HCT116 (cell line): ENCODE measurements at regions not wholly inside any gene's neighbourhood (a gene's known extent, or its start where the extent isn't known, plus 50 kb on each side); places are given as distances from the start of the nearest gene placed in this dataset.
"Not testable (repeated sequence)": the region's sequence is repeated elsewhere in the genome, so short reads cannot be mapped to it uniquely, and the experiment has no call there.

Source experiments
- EGR1 ChIP-seq: IDR thresholded peaks from 2 replicates; pipeline ENCODE4 v1.6.1; 2012; ENCODE audit warnings: low read depth
- ELF1 ChIP-seq: IDR thresholded peaks from 2 replicates; pipeline ENCODE4 v1.6.1; 2012; ENCODE audit warnings: low read depth, borderline replicate concordance
- EZH2 ChIP-seq: fragments of 200-600 bp; sonication (generic); IDR thresholded peaks from 2 replicates; pipeline ENCODE4 v1.6.1; 2017; ENCODE audit warnings: antibody characterized with exemption, mixed run types
- POLR2A ChIP-seq: IDR thresholded peaks from 2 replicates; pipeline ENCODE4 v1.7.0; 2011; ENCODE audit warnings: borderline replicate concordance; ENCODE audit not compliant: insufficient read depth, insufficient read length; ENCODE audit errors: extremely low read depth
- POLR2AphosphoS5 ChIP-seq: IDR thresholded peaks from 2 replicates; pipeline ENCODE4 v1.6.1; 2011; ENCODE audit warnings: mild to moderate bottlenecking, low read depth, low read length, moderate library complexity
- ZNF274 ChIP-seq: fragments of 200-500 bp; sonication (Bioruptor generic); IDR thresholded peaks from 2 replicates; pipeline ENCODE4 v1.6.1; 2014; ENCODE audit warnings: mild to moderate bottlenecking, low read depth, low read length, inconsistent platforms
- TF ChIP-seq, protein P1 (sequence below), 3 experiments: fragments of 200-600 bp in 1 of 3; sonication (generic) in 1 of 3; IDR thresholded peaks in 2 of 3; conservative IDR thresholded peaks in 1 of 3; 2 replicates each; pipeline ENCODE4 v1.5.1; 2012 to 2017; ENCODE audit warnings: low read depth in 2 of 3, low read length in 2 of 3, antibody characterized with exemption in 1 of 3, borderline replicate concordance in 1 of 3, control low read depth in 1 of 3, mild to moderate bottlenecking in 1 of 3, mixed read lengths in 1 of 3, mixed run types in 1 of 3, moderate library complexity in 1 of 3; ENCODE audit not compliant: insufficient read depth in 1 of 3

DNA sequence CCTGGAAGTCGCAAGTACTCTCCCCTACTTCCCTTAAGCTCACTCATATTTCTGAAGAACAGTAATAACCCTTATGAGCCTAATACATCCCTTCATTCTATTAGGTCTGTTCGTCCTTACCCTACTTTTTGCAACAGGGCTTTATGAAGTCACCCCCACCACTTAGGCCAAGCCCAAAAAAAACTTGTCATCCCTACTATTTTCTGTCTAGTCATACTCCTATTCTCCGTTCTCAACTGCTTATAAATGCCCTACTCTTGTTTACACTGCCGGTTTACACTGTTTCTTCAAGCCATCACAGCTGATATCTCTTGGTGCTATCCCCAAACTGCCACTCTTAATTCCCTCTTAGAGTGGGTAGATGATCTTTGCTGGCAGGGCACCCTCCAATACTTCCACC lies 458.2 kb upstream of the GRM7 start:
- TF ChIP-seq, protein P1, sequence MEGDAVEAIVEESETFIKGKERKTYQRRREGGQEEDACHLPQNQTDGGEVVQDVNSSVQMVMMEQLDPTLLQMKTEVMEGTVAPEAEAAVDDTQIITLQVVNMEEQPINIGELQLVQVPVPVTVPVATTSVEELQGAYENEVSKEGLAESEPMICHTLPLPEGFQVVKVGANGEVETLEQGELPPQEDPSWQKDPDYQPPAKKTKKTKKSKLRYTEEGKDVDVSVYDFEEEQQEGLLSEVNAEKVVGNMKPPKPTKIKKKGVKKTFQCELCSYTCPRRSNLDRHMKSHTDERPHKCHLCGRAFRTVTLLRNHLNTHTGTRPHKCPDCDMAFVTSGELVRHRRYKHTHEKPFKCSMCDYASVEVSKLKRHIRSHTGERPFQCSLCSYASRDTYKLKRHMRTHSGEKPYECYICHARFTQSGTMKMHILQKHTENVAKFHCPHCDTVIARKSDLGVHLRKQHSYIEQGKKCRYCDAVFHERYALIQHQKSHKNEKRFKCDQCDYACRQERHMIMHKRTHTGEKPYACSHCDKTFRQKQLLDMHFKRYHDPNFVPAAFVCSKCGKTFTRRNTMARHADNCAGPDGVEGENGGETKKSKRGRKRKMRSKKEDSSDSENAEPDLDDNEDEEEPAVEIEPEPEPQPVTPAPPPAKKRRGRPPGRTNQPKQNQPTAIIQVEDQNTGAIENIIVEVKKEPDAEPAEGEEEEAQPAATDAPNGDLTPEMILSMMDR (IDR thresholded peaks at IDR 0.05 in 2 of 3, conservative IDR thresholded peaks at IDR 0.05 in 1 of 3; ENCODE audit: borderline replicate concordance in 1 of 3, insufficient read depth in 1 of 3, low read depth in 2 of 3, low read length in 2 of 3): not testable (repeated sequence)
- TF ChIP-seq POLR2AphosphoS5, ZNF274, EZH2, POLR2A, EGR1, ELF1: not testable (repeated sequence)
